ENCODE measurements at regions not wholly inside any gene's neighbourhood (a gene's known extent, or its start where the extent isn't known, plus 50 kb on each side); places are given as distances from the start of the nearest gene placed in this dataset.

DNA sequence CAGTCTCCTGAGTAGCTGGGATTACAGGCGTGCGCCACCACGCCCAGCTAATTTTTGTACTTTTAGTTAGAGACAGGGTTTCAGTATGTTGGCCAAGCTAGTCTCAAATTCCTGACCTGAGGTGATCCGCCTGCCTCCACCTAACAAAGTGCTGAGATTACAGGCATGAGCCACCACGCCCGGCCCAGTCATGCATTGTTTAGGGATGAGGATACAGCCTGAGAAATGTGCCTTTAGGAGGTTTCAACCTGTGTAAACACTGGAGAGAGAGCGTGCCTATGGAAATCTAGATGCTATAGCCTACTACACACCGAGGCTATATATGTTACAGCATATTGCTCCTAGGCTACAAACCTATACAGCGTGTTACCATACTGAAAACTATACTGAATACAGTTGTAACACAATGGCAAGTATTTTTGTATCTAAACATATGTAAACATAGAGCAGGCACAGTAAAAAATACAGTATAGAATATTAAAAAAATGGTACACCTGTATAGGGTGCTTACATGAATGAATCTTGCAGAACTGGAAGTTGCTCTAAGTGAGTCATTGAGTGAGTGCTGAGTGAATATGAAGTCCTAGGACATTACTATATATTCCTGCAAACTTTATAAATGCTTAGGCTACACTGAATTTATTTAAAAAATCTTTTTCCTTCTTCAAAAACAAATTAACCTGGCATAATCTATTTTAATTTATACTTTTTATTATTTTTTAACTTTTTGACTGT is 588.2 kb upstream of the ADGRL3 start:
- no peak for TF ChIP-seq EZH2 (IDR thresholded peaks at IDR 0.05; ENCODE audit: borderline replicate concordance, control insufficient read depth, low read depth, low read length)
- no peak for TF ChIP-seq FOS (IDR thresholded peaks at IDR 0.05; ENCODE audit: borderline replicate concordance, extremely low read depth, insufficient read length)
- TF ChIP-seq TBL1XR1 (IDR thresholded peaks at IDR 0.05; ENCODE audit: low read depth, low read length): no peak
- TF ChIP-seq ZBED1 (IDR thresholded peaks at IDR 0.05; ENCODE audit: borderline replicate concordance): no peak
- TF ChIP-seq ZNF24 (IDR thresholded peaks at IDR 0.05): no peak
- no peak for TF ChIP-seq RFX5 (IDR thresholded peaks at IDR 0.05; ENCODE audit: low read depth, low read length)
- TF ChIP-seq, protein P1, sequence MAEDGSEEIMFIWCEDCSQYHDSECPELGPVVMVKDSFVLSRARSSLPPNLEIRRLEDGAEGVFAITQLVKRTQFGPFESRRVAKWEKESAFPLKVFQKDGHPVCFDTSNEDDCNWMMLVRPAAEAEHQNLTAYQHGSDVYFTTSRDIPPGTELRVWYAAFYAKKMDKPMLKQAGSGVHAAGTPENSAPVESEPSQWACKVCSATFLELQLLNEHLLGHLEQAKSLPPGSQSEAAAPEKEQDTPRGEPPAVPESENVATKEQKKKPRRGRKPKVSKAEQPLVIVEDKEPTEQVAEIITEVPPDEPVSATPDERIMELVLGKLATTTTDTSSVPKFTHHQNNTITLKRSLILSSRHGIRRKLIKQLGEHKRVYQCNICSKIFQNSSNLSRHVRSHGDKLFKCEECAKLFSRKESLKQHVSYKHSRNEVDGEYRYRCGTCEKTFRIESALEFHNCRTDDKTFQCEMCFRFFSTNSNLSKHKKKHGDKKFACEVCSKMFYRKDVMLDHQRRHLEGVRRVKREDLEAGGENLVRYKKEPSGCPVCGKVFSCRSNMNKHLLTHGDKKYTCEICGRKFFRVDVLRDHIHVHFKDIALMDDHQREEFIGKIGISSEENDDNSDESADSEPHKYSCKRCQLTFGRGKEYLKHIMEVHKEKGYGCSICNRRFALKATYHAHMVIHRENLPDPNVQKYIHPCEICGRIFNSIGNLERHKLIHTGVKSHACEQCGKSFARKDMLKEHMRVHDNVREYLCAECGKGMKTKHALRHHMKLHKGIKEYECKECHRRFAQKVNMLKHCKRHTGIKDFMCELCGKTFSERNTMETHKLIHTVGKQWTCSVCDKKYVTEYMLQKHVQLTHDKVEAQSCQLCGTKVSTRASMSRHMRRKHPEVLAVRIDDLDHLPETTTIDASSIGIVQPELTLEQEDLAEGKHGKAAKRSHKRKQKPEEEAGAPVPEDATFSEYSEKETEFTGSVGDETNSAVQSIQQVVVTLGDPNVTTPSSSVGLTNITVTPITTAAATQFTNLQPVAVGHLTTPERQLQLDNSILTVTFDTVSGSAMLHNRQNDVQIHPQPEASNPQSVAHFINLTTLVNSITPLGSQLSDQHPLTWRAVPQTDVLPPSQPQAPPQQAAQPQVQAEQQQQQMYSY (CRISPR knock-in tag; IDR thresholded peaks at IDR 0.05): no peak
- TF ChIP-seq, protein P2, sequence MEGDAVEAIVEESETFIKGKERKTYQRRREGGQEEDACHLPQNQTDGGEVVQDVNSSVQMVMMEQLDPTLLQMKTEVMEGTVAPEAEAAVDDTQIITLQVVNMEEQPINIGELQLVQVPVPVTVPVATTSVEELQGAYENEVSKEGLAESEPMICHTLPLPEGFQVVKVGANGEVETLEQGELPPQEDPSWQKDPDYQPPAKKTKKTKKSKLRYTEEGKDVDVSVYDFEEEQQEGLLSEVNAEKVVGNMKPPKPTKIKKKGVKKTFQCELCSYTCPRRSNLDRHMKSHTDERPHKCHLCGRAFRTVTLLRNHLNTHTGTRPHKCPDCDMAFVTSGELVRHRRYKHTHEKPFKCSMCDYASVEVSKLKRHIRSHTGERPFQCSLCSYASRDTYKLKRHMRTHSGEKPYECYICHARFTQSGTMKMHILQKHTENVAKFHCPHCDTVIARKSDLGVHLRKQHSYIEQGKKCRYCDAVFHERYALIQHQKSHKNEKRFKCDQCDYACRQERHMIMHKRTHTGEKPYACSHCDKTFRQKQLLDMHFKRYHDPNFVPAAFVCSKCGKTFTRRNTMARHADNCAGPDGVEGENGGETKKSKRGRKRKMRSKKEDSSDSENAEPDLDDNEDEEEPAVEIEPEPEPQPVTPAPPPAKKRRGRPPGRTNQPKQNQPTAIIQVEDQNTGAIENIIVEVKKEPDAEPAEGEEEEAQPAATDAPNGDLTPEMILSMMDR (IDR thresholded peaks at IDR 0.05 in 2 of 3, conservative IDR thresholded peaks at IDR 0.05 in 1 of 3; ENCODE audit: control insufficient read depth in 2 of 3, extremely low read depth in 1 of 3, insufficient read depth in 1 of 3, low read depth in 3 of 3, low read length in 3 of 3): no peak
- TF ChIP-seq, protein P3, sequence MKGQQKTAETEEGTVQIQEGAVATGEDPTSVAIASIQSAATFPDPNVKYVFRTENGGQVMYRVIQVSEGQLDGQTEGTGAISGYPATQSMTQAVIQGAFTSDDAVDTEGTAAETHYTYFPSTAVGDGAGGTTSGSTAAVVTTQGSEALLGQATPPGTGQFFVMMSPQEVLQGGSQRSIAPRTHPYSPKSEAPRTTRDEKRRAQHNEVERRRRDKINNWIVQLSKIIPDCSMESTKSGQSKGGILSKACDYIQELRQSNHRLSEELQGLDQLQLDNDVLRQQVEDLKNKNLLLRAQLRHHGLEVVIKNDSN (IDR thresholded peaks at IDR 0.05; ENCODE audit: borderline replicate concordance, extremely low read length, insufficient read depth, low read depth, low read length): no peak
- no peak for TF ChIP-seq EED (IDR thresholded peaks at IDR 0.05; ENCODE audit: low read depth)
- no peak for TF ChIP-seq SREBF2 (IDR thresholded peaks at IDR 0.05; ENCODE audit: low read length)

Measured in GM12878 (cell line).